ENCODE measurements at regions not wholly inside any gene's neighbourhood (a gene's known extent, or its start where the extent isn't known, plus 50 kb on each side); places are given as distances from the start of the nearest gene placed in this dataset.

DNA sequence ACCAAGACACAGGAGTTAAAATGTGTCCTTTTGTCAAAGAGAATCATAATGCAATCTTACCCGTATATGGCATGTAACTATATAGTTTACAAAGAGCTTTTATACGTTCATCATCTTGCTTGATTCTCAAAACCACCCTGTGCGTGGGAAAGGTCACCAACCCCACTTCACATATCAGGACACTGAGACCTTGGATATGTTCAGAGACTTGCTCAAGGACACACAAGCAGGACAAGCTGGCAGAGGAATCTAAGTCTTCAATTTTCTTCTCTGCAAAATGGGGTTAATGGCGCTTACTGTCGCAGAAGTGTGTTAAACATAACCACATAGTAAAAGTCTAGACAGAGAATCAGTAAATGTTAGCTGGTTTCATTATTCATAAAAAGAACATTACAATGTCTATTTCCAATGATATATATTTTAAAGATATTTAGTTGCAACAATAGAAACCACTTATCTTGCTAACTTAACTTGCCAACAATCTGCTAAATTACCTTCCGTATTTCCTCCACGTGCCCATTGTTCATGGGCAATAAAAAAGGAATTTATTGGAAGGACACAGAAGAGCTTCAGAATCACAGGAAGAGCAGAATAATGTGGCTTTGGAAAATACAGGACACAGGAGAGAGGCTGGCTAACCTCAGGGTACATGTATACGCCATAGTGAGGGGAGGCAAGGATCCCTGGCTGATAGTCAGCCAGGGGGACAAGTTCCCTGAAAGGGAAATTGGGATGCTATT, 64.6 kb upstream of the TAPT1 start:
- TF ChIP-seq POLR2A (IDR thresholded peaks at IDR 0.05), result no peak
- TF ChIP-seq, protein P1, sequence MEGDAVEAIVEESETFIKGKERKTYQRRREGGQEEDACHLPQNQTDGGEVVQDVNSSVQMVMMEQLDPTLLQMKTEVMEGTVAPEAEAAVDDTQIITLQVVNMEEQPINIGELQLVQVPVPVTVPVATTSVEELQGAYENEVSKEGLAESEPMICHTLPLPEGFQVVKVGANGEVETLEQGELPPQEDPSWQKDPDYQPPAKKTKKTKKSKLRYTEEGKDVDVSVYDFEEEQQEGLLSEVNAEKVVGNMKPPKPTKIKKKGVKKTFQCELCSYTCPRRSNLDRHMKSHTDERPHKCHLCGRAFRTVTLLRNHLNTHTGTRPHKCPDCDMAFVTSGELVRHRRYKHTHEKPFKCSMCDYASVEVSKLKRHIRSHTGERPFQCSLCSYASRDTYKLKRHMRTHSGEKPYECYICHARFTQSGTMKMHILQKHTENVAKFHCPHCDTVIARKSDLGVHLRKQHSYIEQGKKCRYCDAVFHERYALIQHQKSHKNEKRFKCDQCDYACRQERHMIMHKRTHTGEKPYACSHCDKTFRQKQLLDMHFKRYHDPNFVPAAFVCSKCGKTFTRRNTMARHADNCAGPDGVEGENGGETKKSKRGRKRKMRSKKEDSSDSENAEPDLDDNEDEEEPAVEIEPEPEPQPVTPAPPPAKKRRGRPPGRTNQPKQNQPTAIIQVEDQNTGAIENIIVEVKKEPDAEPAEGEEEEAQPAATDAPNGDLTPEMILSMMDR (IDR thresholded peaks at IDR 0.05), result no peak
